Stomach smooth muscle (tissue), 2 donors: ENCODE measurements at regions not wholly inside any gene's neighbourhood (a gene's known extent, or its start where the extent isn't known, plus 50 kb on each side); places are given as distances from the start of the nearest gene placed in this dataset.

Experiments used
- H3K27ac ChIP-seq: one replicate; pipeline ENCODE4 v1.7.0; 2013; ENCODE audit warnings: mild to moderate bottlenecking, low read length, inconsistent platforms
- H3K27me3 ChIP-seq, 2 donors: one replicate each; pipeline ENCODE4 v1.7.0; 2013; ENCODE audit warnings: low read length in 2 of 2; ENCODE audit not compliant: insufficient read depth in 2 of 2, control insufficient read depth in 1 of 2
- H3K36me3 ChIP-seq, 2 donors: one replicate each; pipeline ENCODE4 v1.7.0; 2013; ENCODE audit warnings: low read length in 2 of 2; ENCODE audit not compliant: control insufficient read depth in 2 of 2, insufficient read depth in 2 of 2
- H3K4me1 ChIP-seq: one replicate; pipeline ENCODE4 v1.7.0; 2013; ENCODE audit warnings: low read length; ENCODE audit not compliant: control insufficient read depth, insufficient read depth
- H3K4me3 ChIP-seq, 2 donors: one replicate each; pipeline ENCODE4 v1.7.0; 2013; ENCODE audit warnings: low read length in 2 of 2
- H3K9ac ChIP-seq, 2 donors: one replicate each; pipeline ENCODE4 v1.7.0; 2013; ENCODE audit warnings: low read length in 2 of 2, mild to moderate bottlenecking in 1 of 2
- H3K9me3 ChIP-seq, 2 donors: one replicate each; pipeline ENCODE4 v1.7.0; 2013; ENCODE audit warnings: low read length in 2 of 2; ENCODE audit not compliant: control insufficient read depth in 2 of 2
- donor health status: healthy.
- donor health status: Pancreatic carcinoma.

- H3K4me3 ChIP-seq = no peak overlapping the region
- no peak overlapping the region for H3K9ac ChIP-seq
- H3K9me3 ChIP-seq = peaks cover 0 to 4% of the 10 kb centered on the region in 2 donors
- H3K27ac ChIP-seq = no peak overlapping the region
- no peaks in the 10 kb centered on the region for H3K4me1 ChIP-seq
- H3K36me3 ChIP-seq = no peaks in the 10 kb centered on the region
- no peaks in the 10 kb centered on the region for H3K27me3 ChIP-seq
Measured at GRCh38 chr5:58025809-58026208, 434.1 kb downstream of the PLK2 start.

GRCh38 chr5:58024151-58024550, 435.7 kb downstream of the PLK2 start:
- H3K4me3 ChIP-seq = no peak overlapping the region
- peaks cover 5% of the 10 kb centered on the region for H3K4me1 ChIP-seq
- no peaks in the 10 kb centered on the region for H3K27me3 ChIP-seq
- H3K9me3 ChIP-seq = no peaks in the 10 kb centered on the region
- no peak overlapping the region for H3K9ac ChIP-seq
- no peak overlapping the region for H3K27ac ChIP-seq
- H3K36me3 ChIP-seq = no peaks in the 10 kb centered on the region

- no peak overlapping the region for H3K27ac ChIP-seq
- H3K4me1 ChIP-seq = peaks cover 5% of the 10 kb centered on the region
- H3K9ac ChIP-seq = no peak overlapping the region
- no peaks in the 10 kb centered on the region for H3K27me3 ChIP-seq
- no peaks in the 10 kb centered on the region for H3K36me3 ChIP-seq
- H3K9me3 ChIP-seq = no peaks in the 10 kb centered on the region
- no peak overlapping the region for H3K4me3 ChIP-seq
Measured at GRCh38 chr5:58022055-58022454, 437.8 kb downstream of the PLK2 start.

DNA sequence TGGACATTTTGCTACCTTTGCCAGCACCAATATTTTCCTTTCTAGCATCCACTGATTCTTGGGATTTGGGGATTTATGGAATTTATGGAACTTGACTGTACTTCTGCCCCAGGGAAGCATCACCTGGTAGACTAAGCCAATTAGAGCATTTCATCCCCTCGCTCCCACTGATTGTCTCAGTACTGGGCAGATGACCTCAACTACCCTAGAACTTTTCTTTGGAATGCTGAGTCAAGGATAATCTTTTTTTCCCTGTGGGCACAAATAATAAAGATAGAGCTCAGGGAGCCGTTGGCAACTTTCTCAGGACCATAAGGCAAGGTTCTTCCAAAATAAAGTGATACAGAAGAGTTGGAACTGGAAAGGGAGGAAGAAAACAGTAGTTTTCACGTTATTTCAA, 438.4 kb downstream of the PLK2 start:
- Histone ChIP-seq H3K27me3 (no peaks in the 10 kb centered on the region), H3K9me3 (no peaks in the 10 kb centered on the region), H3K27ac (no peak overlapping the region), H3K36me3 (no peaks in the 10 kb centered on the region), H3K4me3 (no peak overlapping the region), H3K9ac (no peak overlapping the region), H3K4me1 (peaks cover 5% of the 10 kb centered on the region)

GRCh38 chr5:58019614-58020013, 440.3 kb downstream of the PLK2 start:
- Histone ChIP-seq H3K9me3 (no peaks in the 10 kb centered on the region), H3K4me3 (no peak overlapping the region), H3K36me3 (no peaks in the 10 kb centered on the region), H3K4me1 (peaks cover 5% of the 10 kb centered on the region), H3K27me3 (no peaks in the 10 kb centered on the region), H3K27ac (no peak overlapping the region), H3K9ac (no peak overlapping the region)

- Histone ChIP-seq H3K4me1 (peaks cover 5% of the 10 kb centered on the region), H3K4me3 (no peak overlapping the region), H3K27me3 (no peaks in the 10 kb centered on the region), H3K9me3 (no peaks in the 10 kb centered on the region), H3K27ac (no peak overlapping the region), H3K36me3 (no peaks in the 10 kb centered on the region), H3K9ac (no peak overlapping the region)
Measured at GRCh38 chr5:58018016-58018415, 441.9 kb downstream of the PLK2 start.

- no peaks in the 10 kb centered on the region for H3K9me3 ChIP-seq
- no peak overlapping the region for H3K9ac ChIP-seq
- H3K27me3 ChIP-seq = no peaks in the 10 kb centered on the region
- H3K4me1 ChIP-seq = peaks cover 5% of the 10 kb centered on the region
- H3K36me3 ChIP-seq = no peaks in the 10 kb centered on the region
- H3K27ac ChIP-seq = no peak overlapping the region
- H3K4me3 ChIP-seq = no peak overlapping the region
Measured at GRCh38 chr5:58016877-58017276, 443.0 kb downstream of the PLK2 start.

GRCh38 chr5:58016358-58016757, 443.5 kb downstream of the PLK2 start:
- Histone ChIP-seq H3K27ac (no peak overlapping the region), H3K4me1 (peaks cover 5% of the 10 kb centered on the region), H3K4me3 (no peak overlapping the region), H3K9me3 (no peaks in the 10 kb centered on the region), H3K9ac (no peak overlapping the region), H3K27me3 (no peaks in the 10 kb centered on the region), H3K36me3 (no peaks in the 10 kb centered on the region)

GRCh38 chr5:58015175-58015574, 444.7 kb downstream of the PLK2 start:
- Histone ChIP-seq H3K27ac (no peak overlapping the region), H3K9ac (no peak overlapping the region), H3K9me3 (no peaks in the 10 kb centered on the region), H3K27me3 (no peaks in the 10 kb centered on the region), H3K4me3 (no peak overlapping the region), H3K4me1 (peaks cover 5% of the 10 kb centered on the region), H3K36me3 (no peaks in the 10 kb centered on the region)

GRCh38 chr5:58013542-58014258, 446.2 kb downstream of the PLK2 start:
- H3K36me3 ChIP-seq = no peaks in the 10 kb centered on the region
- no peak overlapping the region for H3K9ac ChIP-seq
- no peak overlapping the region for H3K4me3 ChIP-seq
- H3K27ac ChIP-seq = no peak overlapping the region
- H3K9me3 ChIP-seq = no peaks in the 10 kb centered on the region
- no peaks in the 10 kb centered on the region for H3K4me1 ChIP-seq
- H3K27me3 ChIP-seq = no peaks in the 10 kb centered on the region

GRCh38 chr5:58012801-58013315, 447.0 kb downstream of the PLK2 start:
- Histone ChIP-seq H3K9ac (no peak overlapping the region), H3K4me3 (no peak overlapping the region), H3K27me3 (no peaks in the 10 kb centered on the region), H3K36me3 (no peaks in the 10 kb centered on the region), H3K4me1 (no peaks in the 10 kb centered on the region), H3K27ac (no peak overlapping the region), H3K9me3 (no peaks in the 10 kb centered on the region)
